Ramos (cell line): ENCODE measurements at regions not wholly inside any gene's neighbourhood (a gene's known extent, or its start where the extent isn't known, plus 50 kb on each side); places are given as distances from the start of the nearest gene placed in this dataset.

Source experiments
- in situ Hi-C: fragments of 300-500 bp; cut with MboI; formaldehyde crosslinking; loops from one replicate; pipeline ENCODE4 v1.14.3; 2022; ENCODE audit warnings: low sequenced_read_pairs; ENCODE audit not compliant: unreplicated experiment

DNA sequence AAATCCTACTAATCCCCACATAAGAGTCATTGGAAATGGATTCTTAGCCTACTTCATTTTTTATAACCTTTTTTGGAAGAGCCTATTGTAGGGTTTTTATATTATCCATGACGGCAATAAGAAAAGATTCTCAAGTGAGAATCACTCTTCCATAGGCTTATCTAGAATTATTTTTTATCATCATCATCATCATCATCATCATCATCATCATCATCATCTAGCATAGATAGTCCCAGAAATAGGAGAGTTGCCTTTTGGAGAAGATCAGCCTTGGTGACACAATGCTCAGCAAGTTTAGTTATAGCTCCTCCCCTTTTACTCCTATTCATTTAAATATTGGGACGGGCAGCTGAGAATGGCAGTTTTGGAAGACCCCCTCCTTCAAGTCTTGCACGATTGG, 359.1 kb upstream of the SLC35B3 start:
- in situ Hi-C loops = no loop called here

DNA sequence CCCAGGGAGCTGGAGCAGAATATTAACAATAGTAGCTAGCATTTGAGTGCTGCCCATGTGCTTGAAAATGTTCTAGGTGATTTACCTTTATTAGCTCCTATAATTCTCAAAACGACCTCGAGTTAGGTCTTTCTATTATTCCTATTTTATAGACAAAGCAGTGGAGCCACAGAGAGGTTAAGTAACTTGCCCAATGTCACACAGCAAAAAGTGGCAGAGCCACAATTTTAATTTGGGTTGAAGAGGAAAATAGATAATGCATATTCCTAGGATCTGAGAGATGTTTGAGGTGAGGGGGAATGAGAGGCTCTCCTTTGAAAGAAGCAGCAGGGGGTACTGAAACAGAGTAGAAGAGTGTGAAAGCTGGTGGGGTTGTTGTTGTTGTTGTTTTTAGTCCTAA, 354.5 kb upstream of the SLC35B3 start:
- in situ Hi-C loops = no loop called here

DNA sequence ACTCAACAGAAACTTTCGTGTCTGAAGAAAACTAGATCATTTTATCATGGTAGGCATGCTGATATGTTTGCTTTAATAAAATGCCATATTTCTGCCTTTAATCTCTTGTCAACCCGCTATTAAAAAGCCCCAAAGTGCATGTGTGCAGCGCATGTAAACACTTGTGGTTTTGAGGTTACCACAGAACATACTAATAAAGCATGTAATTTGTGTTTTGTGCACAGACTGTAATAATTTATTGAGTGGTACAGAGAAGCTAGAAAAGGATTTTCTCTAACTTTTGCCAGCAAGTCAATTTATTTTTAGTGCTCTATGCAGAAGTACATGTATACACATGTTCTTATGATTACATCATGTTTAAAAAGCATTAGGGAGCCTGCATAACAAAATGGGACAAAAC, 349.9 kb upstream of the SLC35B3 start:
- in situ Hi-C loops = no loop called here

DNA sequence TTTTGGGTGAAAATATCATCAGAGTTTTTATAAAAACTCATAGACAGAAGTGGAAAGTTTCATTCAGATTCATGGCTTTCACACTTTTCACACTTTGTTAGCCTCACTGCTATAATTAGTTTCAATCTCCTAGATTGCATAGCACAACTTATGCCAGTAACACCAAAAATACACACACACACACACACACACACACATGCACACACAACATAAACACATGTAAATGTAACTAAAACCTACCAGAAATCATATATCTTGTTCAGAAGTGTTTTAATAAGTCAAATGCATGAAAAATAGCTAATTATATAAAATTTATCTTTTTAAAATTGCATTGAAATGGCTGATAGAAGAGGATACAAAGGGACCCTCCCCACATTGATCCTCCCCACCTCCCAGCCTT, 347.8 kb upstream of the SLC35B3 start:
- in situ Hi-C loops = no loop called here

DNA sequence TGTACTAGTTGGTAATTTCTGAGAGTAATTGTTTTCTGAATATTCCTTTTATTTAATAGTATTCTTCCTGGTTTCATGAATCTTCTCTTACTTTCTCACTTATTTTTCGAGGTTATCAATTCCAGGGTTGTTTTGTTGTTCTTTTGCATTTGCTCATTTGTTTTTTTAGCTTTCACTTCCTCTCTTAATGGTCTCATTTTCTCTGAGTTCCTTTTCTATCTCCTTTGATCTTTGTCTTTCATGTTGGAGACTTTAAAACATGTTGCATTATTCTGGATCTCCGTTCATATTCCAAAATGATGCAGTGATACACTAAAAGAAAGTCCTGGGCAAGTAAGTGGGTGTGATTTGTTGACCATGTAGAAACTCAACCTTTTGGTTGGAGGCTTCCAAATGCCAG, 345.3 kb upstream of the SLC35B3 start:
- in situ Hi-C loops = no loop called here

DNA sequence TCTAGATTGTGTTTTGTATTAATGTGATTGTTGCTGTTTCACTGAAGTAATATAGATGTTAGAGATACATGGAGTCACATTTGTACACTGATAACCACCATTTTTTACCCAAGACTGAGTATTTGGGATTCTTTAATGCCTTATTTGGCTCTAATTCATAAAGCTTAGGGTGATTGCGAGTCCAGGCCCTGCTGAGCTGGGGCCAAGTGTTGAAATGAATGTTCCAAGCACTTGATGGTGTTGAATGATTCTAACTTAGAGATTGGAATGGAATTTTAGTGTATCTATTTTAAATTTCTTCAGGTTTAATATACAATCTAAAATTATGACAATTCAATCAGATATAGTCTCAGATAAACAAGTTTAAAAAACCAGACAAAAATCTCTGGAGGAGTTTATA, 329.4 kb upstream of the SLC35B3 start:
- in situ Hi-C loops = no loop called here

DNA sequence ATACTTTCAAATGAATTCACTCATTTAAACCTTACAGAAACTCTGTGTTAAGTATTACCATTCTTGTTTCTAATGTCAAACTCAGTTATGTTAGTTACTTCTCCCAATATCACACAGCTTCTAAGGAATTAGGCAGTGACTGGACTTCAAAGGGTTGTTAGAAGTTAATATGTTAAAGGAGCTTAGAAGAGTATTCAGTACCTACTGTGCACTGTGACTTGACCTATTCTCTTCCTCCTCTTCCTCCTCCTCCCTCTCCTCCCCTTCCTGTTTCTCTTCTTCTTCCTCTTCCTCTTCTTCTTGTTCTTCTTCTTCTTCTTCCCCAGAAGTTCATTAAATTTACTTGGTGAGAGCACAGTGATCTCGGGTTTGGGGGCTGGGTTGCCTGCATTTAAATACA, 325.6 kb upstream of the SLC35B3 start:
- in situ Hi-C loops = no loop called here

DNA sequence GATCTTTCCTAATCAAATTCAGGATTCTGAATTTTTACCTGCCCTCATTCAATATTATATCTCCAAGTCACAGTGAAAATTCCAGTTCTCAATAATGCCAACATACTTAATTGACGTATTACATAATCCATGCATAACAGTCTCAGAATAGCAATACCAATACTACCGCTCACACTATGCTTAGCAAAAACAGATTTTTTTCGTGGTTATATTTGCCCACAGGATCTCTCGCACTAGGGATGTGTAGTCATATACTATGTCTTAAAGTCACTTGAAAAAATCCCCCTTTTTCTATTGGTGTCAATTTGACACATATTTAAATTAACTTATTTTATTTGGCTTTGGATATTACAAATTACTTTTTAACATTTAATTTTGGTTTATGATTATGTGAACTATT, 323.1 kb upstream of the SLC35B3 start:
- in situ Hi-C loops = no loop called here

DNA sequence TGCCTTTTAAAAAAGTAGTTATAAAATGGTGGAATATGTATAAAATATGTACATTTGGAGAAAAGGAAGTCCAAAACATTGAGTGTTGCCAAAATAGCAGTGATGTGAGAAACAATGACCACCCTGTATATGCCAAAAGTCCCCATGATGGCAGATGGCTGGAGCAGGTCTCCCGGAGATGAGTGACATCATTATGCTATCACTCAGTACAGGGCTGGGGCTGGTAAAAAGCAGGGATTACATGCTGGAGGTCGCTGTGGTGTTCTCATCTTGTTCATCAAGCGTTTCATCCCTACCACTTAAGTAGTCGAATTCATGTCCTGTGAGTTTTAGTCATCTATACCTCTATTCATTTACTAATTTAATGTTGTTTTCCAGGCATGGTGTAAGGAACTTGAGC, 315.3 kb upstream of the SLC35B3 start:
- in situ Hi-C loops = no loop called here

DNA sequence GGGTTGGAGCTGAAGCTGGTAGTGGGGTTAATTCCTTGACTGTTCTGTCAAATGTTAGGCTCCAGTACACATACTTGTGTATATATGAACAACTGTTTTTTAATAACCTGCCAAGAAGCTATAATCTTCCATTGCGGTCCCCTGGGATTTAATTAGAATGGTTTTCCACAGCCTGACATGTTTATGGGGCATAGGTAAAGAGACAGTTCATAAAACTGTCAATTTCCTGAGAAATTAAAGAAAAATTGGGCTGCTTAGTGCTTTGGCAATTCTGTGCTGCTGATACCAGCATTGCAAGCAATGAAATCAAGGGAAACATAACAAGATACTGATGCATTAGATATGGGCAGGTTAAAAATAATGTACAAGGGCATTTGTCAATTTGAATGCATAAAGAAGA, 314.1 kb upstream of the SLC35B3 start:
- in situ Hi-C loops = no loop called here

DNA sequence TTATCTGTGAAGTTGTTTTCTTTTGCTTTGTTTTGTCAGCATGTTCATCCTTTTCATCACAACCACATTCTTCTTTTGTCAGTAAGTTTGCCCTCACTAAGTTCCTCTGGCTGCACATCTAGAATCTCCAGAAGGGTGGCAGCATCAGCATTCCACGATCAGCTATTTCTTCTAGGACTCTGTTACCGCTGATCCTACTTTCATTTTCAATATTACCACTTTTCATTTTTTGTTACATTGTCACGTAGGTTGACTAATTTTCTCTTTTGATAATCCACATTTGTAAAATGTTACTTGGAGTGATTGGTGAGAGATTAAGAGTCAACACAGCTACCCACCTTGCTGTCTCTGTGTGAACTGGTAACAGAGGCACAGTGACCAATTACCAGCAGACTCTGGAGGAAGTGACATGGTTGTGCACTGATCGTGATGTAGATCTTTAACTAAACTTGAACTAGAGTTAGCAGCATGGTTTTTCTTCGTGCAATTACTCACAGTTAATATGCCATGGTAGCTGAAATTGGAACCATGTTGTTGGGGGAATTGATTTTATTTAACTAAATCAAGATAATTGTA, 307.9 kb upstream of the SLC35B3 start:
- in situ Hi-C loops = no loop called here

DNA sequence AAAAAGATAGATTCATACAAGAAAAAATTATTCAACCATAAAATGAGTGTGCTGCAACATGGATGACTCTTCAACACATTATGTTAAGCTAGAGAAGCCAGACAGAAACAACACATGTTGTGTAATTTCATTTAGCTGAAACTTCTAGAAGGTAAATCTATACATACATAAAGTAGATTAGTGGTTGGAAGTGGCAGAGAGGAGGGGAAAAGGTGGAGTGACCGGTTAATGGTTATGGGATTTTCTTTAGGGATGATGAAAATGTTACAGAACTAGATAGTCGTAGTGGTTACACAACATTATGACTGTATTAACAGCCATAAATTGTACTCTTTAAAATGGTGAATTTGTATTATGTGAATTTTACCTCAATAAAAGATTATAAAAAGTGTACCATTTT, 304.1 kb upstream of the SLC35B3 start:
- in situ Hi-C loops = no loop called here

DNA sequence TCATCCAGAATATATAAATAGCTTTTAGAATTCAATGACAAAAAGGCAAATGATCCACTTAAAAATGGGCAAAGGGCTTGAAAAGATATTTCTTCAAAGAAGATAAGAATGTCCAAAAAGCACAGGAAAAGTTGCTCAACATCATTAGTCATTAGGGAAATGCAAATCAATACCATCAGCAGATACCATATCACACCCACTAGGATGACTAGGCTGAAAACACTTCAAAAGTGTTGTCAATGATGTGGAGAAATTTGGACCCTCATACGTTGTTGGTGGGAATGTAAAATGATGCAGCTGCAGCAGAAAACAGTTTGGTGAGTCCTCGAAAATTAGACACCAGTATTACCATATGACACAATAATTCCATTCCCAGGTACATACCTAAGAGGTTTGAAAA, 303.6 kb upstream of the SLC35B3 start:
- in situ Hi-C loops = no loop called here

DNA sequence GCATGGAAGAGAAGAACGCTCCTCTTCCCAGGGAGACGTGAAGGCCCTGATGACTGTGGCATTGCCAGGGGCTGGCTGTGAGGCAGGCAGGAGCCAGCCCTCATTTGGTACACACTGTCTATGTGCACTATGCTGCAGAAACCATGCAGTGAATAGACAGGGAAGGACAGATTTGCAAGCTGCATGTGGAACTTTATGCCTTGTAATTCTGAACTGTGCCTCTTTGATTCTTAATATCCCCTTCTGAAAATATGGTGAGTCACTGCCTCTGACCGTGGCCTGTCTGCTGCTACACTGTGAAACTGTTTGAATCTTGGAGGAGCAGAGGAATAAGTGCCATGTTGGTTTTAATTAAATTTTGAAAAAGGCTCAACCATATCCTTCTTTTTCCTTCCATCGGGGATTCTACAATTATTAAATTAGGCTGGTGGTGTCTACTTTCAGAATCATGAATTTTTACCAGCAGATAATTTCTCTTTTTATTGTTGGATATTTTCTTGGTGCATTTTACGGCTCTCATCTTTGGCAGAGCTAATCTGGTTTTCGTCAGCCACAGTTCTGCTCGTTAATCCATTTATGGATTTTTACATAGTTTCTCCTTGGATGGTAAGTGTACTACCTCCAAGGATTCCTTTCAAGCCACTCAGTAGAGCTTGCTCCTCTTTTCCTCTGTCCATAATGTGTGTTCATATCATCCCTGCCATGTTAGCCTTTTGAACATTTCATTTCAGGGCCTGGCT, 301.0 kb upstream of the SLC35B3 start:
- in situ Hi-C loops = no loop called here

DNA sequence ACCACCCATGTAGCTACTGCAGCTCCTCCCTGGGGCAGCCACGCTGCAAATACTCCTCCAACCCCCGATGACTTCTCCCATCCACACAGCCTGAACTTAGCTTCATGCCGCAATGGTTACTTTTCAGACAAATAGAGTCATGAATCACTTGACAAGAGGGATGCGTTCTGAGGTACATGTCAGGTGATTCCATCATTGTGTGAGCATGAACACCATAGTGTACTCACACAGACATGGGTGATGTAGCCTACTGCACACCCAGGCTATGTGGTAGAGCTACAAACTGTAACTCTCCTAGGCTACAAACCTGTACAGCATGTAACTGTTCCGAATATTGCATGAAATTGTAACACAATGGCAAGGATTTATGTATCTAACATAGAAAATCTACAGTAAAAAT, 298.5 kb upstream of the SLC35B3 start:
- in situ Hi-C loops = no loop called here

DNA sequence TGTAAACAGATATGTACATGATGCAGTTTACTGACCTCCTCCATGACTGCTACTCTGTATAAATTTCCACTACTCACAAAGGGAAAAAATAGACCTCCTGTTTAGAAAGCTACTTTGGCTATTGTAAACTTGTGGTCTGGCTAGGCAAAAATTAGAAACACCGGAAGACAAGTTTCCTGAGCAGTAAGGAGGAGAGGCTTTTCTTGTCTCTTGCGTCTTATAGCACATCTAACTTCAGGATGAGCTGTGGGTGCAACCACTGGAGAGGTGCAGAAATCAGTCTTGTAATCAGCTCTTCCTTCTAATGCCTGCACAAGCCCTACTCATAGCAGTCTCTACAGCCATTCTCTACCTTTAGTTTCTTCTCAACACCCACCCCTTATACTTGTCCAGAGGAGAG, 296.5 kb upstream of the SLC35B3 start:
- in situ Hi-C loops = no loop called here

DNA sequence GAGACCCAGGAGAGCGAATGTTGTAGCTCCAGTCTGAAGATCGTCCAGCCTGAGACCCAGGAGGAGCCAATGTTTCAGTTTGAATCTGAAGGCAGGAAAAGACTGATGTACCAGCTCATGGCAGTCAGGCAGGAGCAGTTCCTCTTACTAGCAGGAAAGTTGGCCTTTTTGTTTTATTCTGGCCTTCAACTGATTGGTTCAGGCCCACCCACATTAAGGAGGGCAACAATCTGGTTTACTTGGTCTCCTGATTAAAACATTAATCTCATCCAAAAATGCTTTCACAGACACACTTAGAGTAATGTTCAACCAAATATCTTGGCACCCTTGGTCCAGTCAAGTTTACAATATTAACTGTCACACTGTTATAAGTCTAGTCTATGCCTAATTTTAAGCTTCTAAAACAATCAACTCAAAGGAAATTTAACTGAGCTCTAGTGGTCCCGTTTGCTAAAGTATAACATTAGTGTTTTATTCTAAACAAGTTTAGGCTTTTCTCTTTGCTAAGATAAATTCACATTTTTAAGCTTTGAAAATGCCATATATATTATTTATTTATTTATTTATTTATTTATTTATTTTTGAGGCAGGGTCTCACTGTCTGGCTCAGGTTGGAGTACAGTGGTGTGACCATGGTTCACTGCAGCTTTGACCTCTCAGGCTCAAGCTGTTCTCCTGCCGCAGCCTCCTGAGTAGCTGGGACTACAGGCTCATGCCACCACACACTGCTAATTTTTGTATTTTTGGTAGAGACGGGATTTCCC, 275.5 kb upstream of the SLC35B3 start:
- in situ Hi-C loops = no loop called here

DNA sequence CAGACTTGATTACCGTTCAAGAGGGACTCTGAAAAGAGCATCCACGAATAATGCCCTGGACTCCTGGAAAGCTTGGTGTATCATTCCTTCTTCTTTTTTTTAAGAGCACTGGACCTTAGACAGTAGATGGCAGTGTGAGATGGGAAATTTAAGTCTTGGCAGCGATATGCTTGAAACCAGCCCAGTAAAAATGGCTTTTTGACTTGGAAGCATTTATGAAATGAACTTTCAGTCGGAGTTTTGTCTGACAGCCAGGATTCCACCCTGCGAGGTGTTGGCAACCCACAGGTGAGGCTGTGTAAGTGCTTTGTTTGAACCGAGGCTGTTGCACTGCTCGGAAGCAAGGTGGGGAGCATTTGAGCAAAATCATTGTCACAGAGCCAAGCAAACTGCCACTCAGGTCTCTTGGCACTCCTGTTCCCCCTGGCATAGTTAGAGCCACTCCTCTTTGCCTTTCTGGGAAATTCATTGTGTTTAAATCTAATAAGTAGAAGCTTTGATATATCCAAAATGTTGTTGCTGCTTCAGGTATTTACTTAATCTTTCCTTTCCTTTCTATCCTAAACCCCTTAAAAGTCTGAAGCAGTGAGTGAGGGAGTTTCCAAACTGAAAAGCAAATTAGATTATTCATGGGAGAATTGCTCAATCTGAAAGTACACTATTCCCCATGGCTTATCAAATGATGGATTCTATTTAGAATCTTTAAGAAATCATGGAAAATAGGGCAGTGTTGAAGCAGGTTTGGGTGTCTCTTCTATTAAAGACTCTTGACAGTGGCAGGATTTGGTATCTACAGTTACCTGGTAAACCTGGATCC, 272.8 kb upstream of the SLC35B3 start:
- in situ Hi-C loops = no loop called here

DNA sequence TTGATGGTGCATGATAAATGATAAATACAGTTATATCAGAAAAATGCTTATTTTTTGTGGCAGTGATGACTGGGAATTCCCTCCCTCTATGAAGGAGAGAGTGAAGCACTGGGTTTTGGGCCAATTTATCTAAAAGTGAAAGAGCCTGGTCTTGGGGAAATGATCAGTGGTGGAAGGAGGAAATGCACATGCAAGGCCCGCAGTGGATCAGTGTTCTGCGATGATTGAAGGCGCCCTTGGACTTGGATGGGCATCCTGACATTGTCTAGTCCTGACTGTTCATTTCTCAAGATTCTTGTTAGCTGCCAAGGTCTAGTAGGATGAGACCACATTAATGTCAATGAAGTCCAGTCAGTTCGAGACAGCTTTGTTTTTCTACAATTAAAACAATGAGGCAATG, 272.0 kb upstream of the SLC35B3 start:
- in situ Hi-C loops = no loop called here

DNA sequence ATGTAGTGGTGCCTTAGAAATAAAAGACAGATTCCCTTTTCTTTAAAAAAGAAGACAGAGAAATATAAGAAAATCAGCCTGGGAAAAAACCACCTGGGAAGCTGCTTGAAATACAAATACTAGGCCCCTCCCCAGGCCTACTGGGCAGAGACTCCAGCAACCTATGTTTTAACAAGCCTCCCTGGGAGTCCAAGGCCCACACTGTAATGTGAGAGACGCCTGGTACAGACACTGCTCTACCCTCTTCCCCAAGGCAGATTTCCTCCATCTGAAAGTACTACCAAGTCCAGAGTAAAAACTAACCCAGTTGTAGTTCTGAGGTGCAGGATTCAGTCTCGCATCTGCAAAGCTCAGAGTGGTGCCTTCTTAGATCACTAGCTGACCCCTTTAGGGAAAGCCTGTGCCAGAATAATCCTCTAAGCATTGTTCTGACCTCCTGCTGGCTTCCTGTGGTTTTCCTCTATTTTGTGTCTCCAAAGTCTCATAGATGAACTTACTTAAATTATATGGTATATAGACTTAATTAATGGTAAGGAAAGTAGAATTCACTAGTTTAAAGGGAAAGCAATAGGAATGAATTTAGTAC, 270.2 kb upstream of the SLC35B3 start:
- in situ Hi-C loops = no loop called here
